ENCODE measurements at regions not wholly inside any gene's neighbourhood (a gene's known extent, or its start where the extent isn't known, plus 50 kb on each side); places are given as distances from the start of the nearest gene placed in this dataset.
A peak's percentile ranks its signal among the peaks of the same experiment; 100 is the strongest.

- WGBS, 2 experiments (ENCODE audit: extremely low coverage in 1 of 2, insufficient coverage in 1 of 2, insufficient read length in 1 of 2, insufficient replicate concordance in 2 of 2, low coverage in 1 of 2, low lambda C conversion rate in 2 of 2, missing lambda C conversion rate in 1 of 2): 93% methylated on average over 4 of the region's 4 CpGs; no CpG with 5 or more reads in 1 of the 2 experiments
- FAIRE-seq (no peak), DNase-seq (ENCODE audit: low read depth in 1 of 2, low spot score in 2 of 2) (no peak)
- H3K36me3 ChIP-seq (ENCODE audit: control insufficient read depth in 2 of 4, insufficient read depth in 4 of 4, low read length in 3 of 4): no peaks in the 10 kb centered on the region
- H4K20me1 ChIP-seq (replicated peaks in 1 of 2; ENCODE audit: control insufficient read depth in 1 of 2, insufficient read depth in 2 of 2, low read length in 2 of 2): no peaks in the 10 kb centered on the region
- H3K18ac ChIP-seq (ENCODE audit: extremely low read depth, low read length): no peak overlapping the region
- H3K4ac ChIP-seq (replicated peaks; ENCODE audit: insufficient read length, low read depth, low read length): no peak overlapping the region
- no peak overlapping the region for H2BK5ac ChIP-seq (ENCODE audit: low read depth, low read length)
- no peak overlapping the region for H3K9ac ChIP-seq (replicated peaks in 1 of 4; ENCODE audit: extremely low read depth in 1 of 4, low read depth in 3 of 4, low read length in 3 of 4)
- no peaks in the 10 kb centered on the region for H3K9me3 ChIP-seq (ENCODE audit: insufficient read depth in 2 of 2, low read depth in 1 of 2, low read length in 1 of 2)
- H2AFZ ChIP-seq (ENCODE audit: low read length): no peak overlapping the region
- H2BK20ac ChIP-seq (ENCODE audit: low read length): no peak overlapping the region
- no peak overlapping the region for H4K5ac ChIP-seq (ENCODE audit: insufficient read length, low read depth, low read length)
- no peak overlapping the region for H2BK12ac ChIP-seq (ENCODE audit: low read depth, low read length)
- no peaks in the 10 kb centered on the region for H3K79me2 ChIP-seq (ENCODE audit: control insufficient read depth in 1 of 2, insufficient read depth in 2 of 2, low read length in 2 of 2)
- H3K14ac ChIP-seq (ENCODE audit: insufficient read length): no peak overlapping the region
- no peak overlapping the region for H3K4me2 ChIP-seq (ENCODE audit: insufficient read depth in 1 of 2, low read depth in 2 of 2, low read length in 2 of 2)
- no peak overlapping the region for H2AK5ac ChIP-seq (ENCODE audit: low read depth, low read length)
- no peak overlapping the region; the same call in 1 of the 2 replicates for H4K8ac ChIP-seq (ENCODE audit: extremely low read depth, insufficient read depth, low read length)
- TF ChIP-seq RAD21 (IDR thresholded peaks at IDR 0.05 in 1 of 2, conservative IDR thresholded peaks at IDR 0.05 in 1 of 2; ENCODE audit: low read depth in 2 of 2, low read length in 2 of 2) (peak; percentile 60 to 70), FOSL1 (IDR thresholded peaks at IDR 0.05; ENCODE audit: insufficient read depth, low read depth, low read length) (no peak), CTCF (IDR thresholded peaks at IDR 0.05; ENCODE audit: control extremely low read depth in 1 of 3, insufficient read depth in 1 of 3, low read depth in 1 of 3, low read length in 3 of 3) (peak; percentile 31 to 50 (median 48))
- no peak overlapping the region for H3K23ac ChIP-seq (ENCODE audit: insufficient read length)
- H3K4me1 ChIP-seq (replicated peaks in 1 of 4; ENCODE audit: control insufficient read depth in 3 of 4, insufficient read depth in 4 of 4, low read length in 3 of 4): 0 out of 7 replicates have a peak, but pooled peaks cover 0 to 2% (median 0%) of the 10 kb centered on the region in 4 experiments
- no peak overlapping the region for H2BK120ac ChIP-seq (replicated peaks; ENCODE audit: low read depth, low read length)
- H3K56ac ChIP-seq (replicated peaks; ENCODE audit: insufficient read length, low read depth, low read length): no peak overlapping the region
- no peak overlapping the region for H3K4me3 ChIP-seq (ENCODE audit: extremely low read depth in 1 of 4, insufficient read depth in 2 of 4, low read depth in 3 of 4, low read length in 4 of 4)
- H3K27ac ChIP-seq (ENCODE audit: low read depth, low read length): no peak overlapping the region
- ChIA-PET POLR2A (ENCODE audit: partially characterized antibody) (no interaction called here), CTCF (ENCODE audit: partially characterized antibody) (interaction anchor here (0.8 to 1.6 kb wide), 3 partner anchors 80 to 85 kb away, joined by 4 to 8 read pairs (median 4); no protein-coding TSS in a partner anchor)
- H3K79me1 ChIP-seq (ENCODE audit: low read depth, low read length): no peaks in the 10 kb centered on the region
- H4K91ac ChIP-seq (replicated peaks; ENCODE audit: insufficient read length, low read length): no peak overlapping the region
- H3K23me2 ChIP-seq (ENCODE audit: low read depth, low read length): no peaks in the 10 kb centered on the region
- no peak overlapping the region for H2BK15ac ChIP-seq (ENCODE audit: low read length)
- no peaks in the 10 kb centered on the region for H3K27me3 ChIP-seq (replicated peaks in 1 of 4; ENCODE audit: control insufficient read depth in 3 of 4, extremely low read depth in 1 of 4, insufficient read depth in 3 of 4, low read length in 3 of 4)
These were observed 127.7 kb downstream of the MTHFS start for GRCh38 chr15:79769069-79769481.

Measured in H1 (cell line).